Vagina (tissue), 2 donors: ENCODE measurements at regions not wholly inside any gene's neighbourhood (a gene's known extent, or its start where the extent isn't known, plus 50 kb on each side); places are given as distances from the start of the nearest gene placed in this dataset.

Experiments
- POLR2A ChIP-seq, 2 donors: fragments of 450-650 bp; IDR thresholded peaks; one replicate each; pipeline ENCODE4 v1.6.1; 2017; ENCODE audit warnings: antibody characterized with exemption in 2 of 2, mild to moderate bottlenecking in 2 of 2, moderate library complexity in 2 of 2
- TF ChIP-seq, protein P1 (sequence below), 3 experiments: fragments of 450-650 bp in 2 of 3; fragments of 200-600 bp in 1 of 3; sonication (generic) in 1 of 3; IDR thresholded peaks; one replicate each; pipeline ENCODE4 v1.5.1; 2017 to 2019; ENCODE audit warnings: antibody characterized with exemption in 3 of 3, mild to moderate bottlenecking in 2 of 3, moderate library complexity in 2 of 3

DNA sequence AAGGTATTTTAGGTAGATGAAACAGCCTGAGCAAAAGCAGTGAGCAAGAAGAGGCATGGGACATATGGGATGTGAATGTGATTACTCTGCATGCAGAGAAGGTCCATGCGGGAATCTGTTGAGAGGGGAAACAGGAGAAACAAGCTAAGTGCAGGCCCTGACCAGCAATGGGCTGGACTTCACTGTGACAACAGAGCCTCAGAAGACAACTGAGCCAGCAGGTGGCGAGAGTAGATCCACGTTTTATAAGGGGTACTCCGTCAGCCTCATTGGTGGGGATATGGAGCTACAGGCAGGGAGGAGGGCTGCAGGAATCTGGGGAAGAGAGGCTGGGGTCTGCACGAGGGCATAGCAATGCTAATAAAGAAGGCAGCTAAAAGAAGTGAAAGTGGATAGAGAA lies 405.9 kb upstream of the LMCD1 start:
- TF ChIP-seq, protein P1, sequence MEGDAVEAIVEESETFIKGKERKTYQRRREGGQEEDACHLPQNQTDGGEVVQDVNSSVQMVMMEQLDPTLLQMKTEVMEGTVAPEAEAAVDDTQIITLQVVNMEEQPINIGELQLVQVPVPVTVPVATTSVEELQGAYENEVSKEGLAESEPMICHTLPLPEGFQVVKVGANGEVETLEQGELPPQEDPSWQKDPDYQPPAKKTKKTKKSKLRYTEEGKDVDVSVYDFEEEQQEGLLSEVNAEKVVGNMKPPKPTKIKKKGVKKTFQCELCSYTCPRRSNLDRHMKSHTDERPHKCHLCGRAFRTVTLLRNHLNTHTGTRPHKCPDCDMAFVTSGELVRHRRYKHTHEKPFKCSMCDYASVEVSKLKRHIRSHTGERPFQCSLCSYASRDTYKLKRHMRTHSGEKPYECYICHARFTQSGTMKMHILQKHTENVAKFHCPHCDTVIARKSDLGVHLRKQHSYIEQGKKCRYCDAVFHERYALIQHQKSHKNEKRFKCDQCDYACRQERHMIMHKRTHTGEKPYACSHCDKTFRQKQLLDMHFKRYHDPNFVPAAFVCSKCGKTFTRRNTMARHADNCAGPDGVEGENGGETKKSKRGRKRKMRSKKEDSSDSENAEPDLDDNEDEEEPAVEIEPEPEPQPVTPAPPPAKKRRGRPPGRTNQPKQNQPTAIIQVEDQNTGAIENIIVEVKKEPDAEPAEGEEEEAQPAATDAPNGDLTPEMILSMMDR (IDR thresholded peaks at IDR 0.05), result no peak
- TF ChIP-seq POLR2A (IDR thresholded peaks at IDR 0.05), result no peak
